ENCODE measurements at regions not wholly inside any gene's neighbourhood (a gene's known extent, or its start where the extent isn't known, plus 50 kb on each side); places are given as distances from the start of the nearest gene placed in this dataset.

DNA sequence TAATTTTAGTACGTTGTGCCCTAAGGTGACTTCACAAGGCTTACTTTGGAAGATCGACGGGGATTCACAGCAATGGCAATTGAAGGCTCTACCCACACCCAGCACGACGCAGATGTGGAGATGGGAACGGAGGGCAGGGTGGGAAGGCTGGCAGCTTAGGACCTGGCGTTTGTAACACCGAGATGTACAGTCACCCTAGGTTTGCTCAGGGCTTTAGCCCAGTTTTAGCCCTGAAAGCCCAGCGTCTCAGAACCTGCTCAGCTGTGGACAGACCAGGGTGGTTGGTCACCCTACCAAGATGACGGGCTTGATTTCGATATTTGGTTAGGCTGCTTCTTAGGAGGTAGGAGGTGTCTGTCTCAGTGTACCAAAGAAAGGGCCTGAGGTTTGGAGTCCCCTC, 100.5 kb upstream of the MED13L start:
- TF ChIP-seq POLR2A (IDR thresholded peaks at IDR 0.05) = no peak
- TF ChIP-seq POLR2AphosphoS5 (IDR thresholded peaks at IDR 0.05) = no peak

All from breast epithelium (tissue), 3 donors.